ENCODE measurements at regions not wholly inside any gene's neighbourhood (a gene's known extent, or its start where the extent isn't known, plus 50 kb on each side); places are given as distances from the start of the nearest gene placed in this dataset.

DNA sequence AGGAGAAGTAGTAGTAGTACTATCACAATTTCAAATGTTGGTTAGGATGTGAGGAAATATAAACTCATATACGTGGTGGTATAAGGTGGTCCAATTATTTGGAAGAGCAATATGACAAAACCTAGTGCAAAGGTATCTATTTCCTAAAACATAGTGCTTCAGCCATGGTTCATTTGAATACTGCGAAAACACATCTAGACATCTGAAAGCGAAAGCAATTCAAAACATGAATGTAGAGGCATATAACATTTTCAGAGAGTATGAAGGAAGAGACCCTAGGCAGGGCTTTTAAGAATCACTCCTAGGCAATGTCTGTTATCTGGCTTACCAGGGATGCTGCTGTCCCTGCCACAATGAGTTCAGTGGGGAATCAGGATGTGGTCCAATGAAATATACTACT is 1085.8 kb downstream of the TDRD15 start:
- Histone ChIP-seq H3K4me3 (no peak overlapping the region), H3K27ac (no peak overlapping the region), H3K36me3 (no peaks in the 10 kb centered on the region), H3K4me1 (no peaks in the 10 kb centered on the region), H3K9me3 (no peaks in the 10 kb centered on the region), H3K27me3 (no peaks in the 10 kb centered on the region)
- intact Hi-C loops (cut with DNase I), result no loop called here
- TF ChIP-seq CTCF (IDR thresholded peaks at IDR 0.05) (no peak), POLR2A (IDR thresholded peaks at IDR 0.05) (no peak), POLR2AphosphoS5 (IDR thresholded peaks at IDR 0.05; ENCODE audit: insufficient read depth in 1 of 2, low read depth in 1 of 2) (no peak)
- DNase-seq (ENCODE audit: extremely low spot score in 2 of 2), result no peak

GRCh38 chr2:22213237-22213636 is 1089.5 kb downstream of the TDRD15 start:
- Histone ChIP-seq H3K27ac (no peak overlapping the region), H3K9me3 (no peaks in the 10 kb centered on the region), H3K4me3 (no peak overlapping the region), H3K27me3 (no peaks in the 10 kb centered on the region), H3K36me3 (no peaks in the 10 kb centered on the region), H3K4me1 (no peaks in the 10 kb centered on the region)
- no peak for DNase-seq (ENCODE audit: extremely low spot score in 2 of 2)
- intact Hi-C loops (cut with DNase I), result no loop called here
- TF ChIP-seq POLR2AphosphoS5 (IDR thresholded peaks at IDR 0.05; ENCODE audit: insufficient read depth in 1 of 2, low read depth in 1 of 2) (no peak), POLR2A (IDR thresholded peaks at IDR 0.05) (no peak), CTCF (IDR thresholded peaks at IDR 0.05) (no peak)

DNA sequence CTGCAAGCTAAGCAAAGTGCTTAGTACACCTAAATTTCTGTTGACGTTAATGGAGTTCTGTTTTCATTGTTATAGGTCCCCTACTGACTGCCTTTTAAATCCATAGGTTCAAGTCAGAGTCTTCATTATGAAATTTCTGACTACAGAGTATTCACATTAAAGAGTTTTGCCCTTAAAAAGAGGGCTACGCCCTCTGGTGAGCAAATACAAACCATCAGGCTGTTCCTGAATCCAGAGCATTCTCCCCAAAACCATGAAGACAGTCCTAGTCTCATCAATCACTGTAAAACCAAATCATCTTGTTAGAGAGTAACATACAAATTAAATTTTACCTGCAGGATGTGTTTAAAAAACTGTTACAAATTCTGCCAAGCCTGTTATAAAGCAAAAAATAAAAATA is 1091.7 kb downstream of the TDRD15 start:
- TF ChIP-seq CTCF (IDR thresholded peaks at IDR 0.05) (no peak), POLR2A (IDR thresholded peaks at IDR 0.05) (no peak), POLR2AphosphoS5 (IDR thresholded peaks at IDR 0.05; ENCODE audit: insufficient read depth in 1 of 2, low read depth in 1 of 2) (no peak)
- Histone ChIP-seq H3K27ac (no peak overlapping the region), H3K9me3 (no peaks in the 10 kb centered on the region), H3K4me1 (no peaks in the 10 kb centered on the region), H3K27me3 (no peaks in the 10 kb centered on the region), H3K36me3 (no peaks in the 10 kb centered on the region), H3K4me3 (no peak overlapping the region)
- DNase-seq (ENCODE audit: extremely low spot score in 2 of 2), result no peak
- intact Hi-C loops (cut with DNase I), result no loop called here

DNA sequence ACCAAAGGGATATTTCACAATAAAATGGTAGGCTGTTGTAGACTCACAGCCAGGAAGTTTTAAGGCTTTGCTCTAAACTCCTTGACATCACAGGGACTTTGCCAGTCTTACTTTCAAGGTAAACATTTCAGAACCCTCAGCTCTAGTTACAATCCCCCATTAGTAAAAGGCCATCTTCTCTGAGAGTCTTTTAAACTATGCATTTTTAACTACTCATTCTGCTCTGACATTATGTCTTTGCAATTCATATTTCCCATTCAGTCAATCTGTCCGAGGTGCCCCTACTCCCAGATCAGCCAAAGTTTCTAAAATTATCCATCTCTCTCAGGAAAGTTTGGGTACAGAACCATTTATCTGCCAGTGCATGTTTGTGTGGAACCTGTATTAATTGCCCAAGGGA is 1094.1 kb downstream of the TDRD15 start:
- TF ChIP-seq POLR2A (IDR thresholded peaks at IDR 0.05), result no peak
- TF ChIP-seq CTCF (IDR thresholded peaks at IDR 0.05), result no peak
- TF ChIP-seq POLR2AphosphoS5 (IDR thresholded peaks at IDR 0.05; ENCODE audit: insufficient read depth in 1 of 2, low read depth in 1 of 2), result no peak
- no peak for DNase-seq (ENCODE audit: extremely low spot score in 2 of 2)
- no peaks in the 10 kb centered on the region for H3K36me3 ChIP-seq
- H3K4me3 ChIP-seq, result no peak overlapping the region
- H3K9me3 ChIP-seq, result no peaks in the 10 kb centered on the region
- no peaks in the 10 kb centered on the region for H3K27me3 ChIP-seq
- no peaks in the 10 kb centered on the region for H3K4me1 ChIP-seq
- H3K27ac ChIP-seq, result no peak overlapping the region
- intact Hi-C loops (cut with DNase I), result no loop called here

GRCh38 chr2:22221006-22221405 is 1097.2 kb downstream of the TDRD15 start:
- H3K9me3 ChIP-seq, result no peaks in the 10 kb centered on the region
- intact Hi-C loops (cut with DNase I), result no loop called here
- no peak overlapping the region for H3K4me3 ChIP-seq
- TF ChIP-seq POLR2A (IDR thresholded peaks at IDR 0.05), result no peak
- no peak for TF ChIP-seq POLR2AphosphoS5 (IDR thresholded peaks at IDR 0.05; ENCODE audit: insufficient read depth in 1 of 2, low read depth in 1 of 2)
- no peak for TF ChIP-seq CTCF (IDR thresholded peaks at IDR 0.05)
- H3K36me3 ChIP-seq, result no peaks in the 10 kb centered on the region
- H3K4me1 ChIP-seq, result no peaks in the 10 kb centered on the region
- H3K27me3 ChIP-seq, result no peaks in the 10 kb centered on the region
- no peak overlapping the region for H3K27ac ChIP-seq
- DNase-seq (ENCODE audit: extremely low spot score in 2 of 2), result no peak

Measured in vagina (tissue), 2 donors.